Heart left ventricle (tissue), 16 donors: ENCODE measurements at regions not wholly inside any gene's neighbourhood (a gene's known extent, or its start where the extent isn't known, plus 50 kb on each side); places are given as distances from the start of the nearest gene placed in this dataset.
"Not testable (repeated sequence)": the region's sequence is repeated elsewhere in the genome, so short reads cannot be mapped to it uniquely, and the experiment has no call there.

ENCODE experiments used
- ATAC-seq, 4 donors: fragments of 200-7000 bp; cut with Tn5 transposase; one replicate each; pipeline ENCODE4 v1.9.1; 2020 to 2022; ENCODE audit warnings: moderate library complexity in 4 of 4, mild to moderate bottlenecking in 3 of 4, moderate number of reproducible peaks in 1 of 4
- DNase-seq, 5 donors: peaks; one replicate each; pipeline ENCODE4 v3.0.0-alpha.2; 2020
- H3K27ac ChIP-seq, 12 donors: fragments of 200-600 bp; sonication (generic) in 4 of 12; one replicate each; pipeline versions ENCODE4 v1.5.0 to v1.8.0; 2016 to 2022; ENCODE audit warnings: mild to moderate bottlenecking in 2 of 12
- H3K27me3 ChIP-seq, 9 donors: fragments of 200-600 bp; sonication (generic) in 2 of 9; one replicate each; pipeline versions ENCODE4 v1.5.1 to v1.8.0; 2016 to 2022; ENCODE audit warnings: mild to moderate bottlenecking in 3 of 9
- H3K36me3 ChIP-seq, 9 donors: fragments of 200-600 bp; sonication (generic) in 2 of 9; one replicate each; pipeline versions ENCODE4 v1.5.0 to v1.8.0; 2018 to 2022; ENCODE audit warnings: mild to moderate bottlenecking in 2 of 9
- H3K4me1 ChIP-seq, 12 donors: fragments of 200-600 bp; sonication (generic) in 4 of 12; one replicate each; pipeline versions ENCODE4 v1.5.0 to v1.8.0; 2016 to 2022; ENCODE audit warnings: mild to moderate bottlenecking in 3 of 12
- H3K4me3 ChIP-seq, 12 donors: fragments of 200-600 bp; sonication (generic) in 4 of 12; one replicate each; pipeline versions ENCODE4 v1.5.0 to v1.8.0; 2017 to 2022; ENCODE audit warnings: mild to moderate bottlenecking in 9 of 12, moderate library complexity in 4 of 12
- H3K9me3 ChIP-seq, 12 donors: fragments of 200-600 bp; sonication (generic) in 4 of 12; one replicate each; pipeline versions ENCODE4 v1.5.0 to v1.8.0; 2016 to 2022; ENCODE audit warnings: mild to moderate bottlenecking in 1 of 12
- POLR2A ChIP-seq, 2 donors: fragments of 450-650 bp; IDR thresholded peaks; one replicate each; pipeline ENCODE4 v1.6.1; 2017; ENCODE audit warnings: antibody characterized with exemption in 2 of 2, mild to moderate bottlenecking in 2 of 2, moderate library complexity in 2 of 2
- WGBS, 4 donors: extraction: QIAGEN DNeasy Blood & Tissue Kit in 2 of 4; methylation state at CpG; one replicate each; pipeline versions ENCODE4 v1.1.5 to v1.1.7; 2013 to 2018; 5-methylcytosine and 5-hydroxymethylcytosine counted together
- intact Hi-C, 10 donors: fragments of 100-400 bp; cut with DNase I; formaldehyde crosslinking; loops; one replicate each; pipeline versions ENCODE4 v1.11.1 to v1.14.2; 2022
- TF ChIP-seq, protein P1 (sequence below), 12 donors: fragments of 200-600 bp; sonication (generic) in 4 of 12; IDR thresholded peaks; one replicate each; pipeline versions ENCODE4 v1.5.0 to v1.8.0; 2018 to 2022; ENCODE audit warnings: antibody characterized with exemption in 12 of 12, mild to moderate bottlenecking in 5 of 12
- donor health status: ischemic (EF 13 %, LVEDD 7.1; RV severe dilation, severe dysfunction).
- donor health status: healthy with polysubstance abuse.
- donor health status: DM: no; HTN: yes; CAD: no.
- donor health status: DM: no; HTN: no; CAD: no.
- donor health status: ischemic (EF 25% LVEDD 6.9; RV normal size, moderate dysfunction).
- donor health status: ischemic (EF 25% LVEDD 5.7; RV mildly dilated, moderate dysfunction).
- donor health status: healthy.
- donor health status: DM: yes; HTN: yes; CAD: no.
- donor health status: ischemic (EF 35%, LVEDD 5.7; RV mildly dilated, moderate dysfunction).
- donor health status: nonischemic (EF 11% LVEDD 7.7; RV severe dilation, severe dysfunction).
- donor health status: DM: yes; HTN: yes; CAD: no.
- donor health status: PGD.
- donor health status: ischemic (EF 29% LVEDD 5.4; RV normal size, mild dysfunction).
- donor health status: nonischemic (EF 23%, LVEDD 6.1; RV moderate dilation, normal function).

DNA sequence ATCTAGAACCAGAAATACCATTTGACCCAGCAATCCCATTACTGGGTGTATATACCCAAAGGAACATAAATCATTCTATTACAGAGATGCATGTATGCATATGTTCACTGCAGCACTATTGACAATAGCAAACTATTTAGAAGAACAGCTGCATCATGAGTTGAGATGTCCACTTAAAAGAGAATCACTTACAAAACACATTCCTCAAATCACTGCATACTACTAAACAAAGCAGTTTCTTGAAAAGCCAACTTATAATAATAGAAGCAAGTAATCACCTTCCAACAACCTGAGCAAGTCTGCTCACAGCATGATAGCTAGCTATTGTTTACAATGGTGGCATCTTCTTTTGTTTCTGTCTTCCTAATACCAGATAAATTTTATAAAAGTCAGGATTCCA, 454.7 kb upstream of the ADAMTS9 start:
- TF ChIP-seq, protein P1, sequence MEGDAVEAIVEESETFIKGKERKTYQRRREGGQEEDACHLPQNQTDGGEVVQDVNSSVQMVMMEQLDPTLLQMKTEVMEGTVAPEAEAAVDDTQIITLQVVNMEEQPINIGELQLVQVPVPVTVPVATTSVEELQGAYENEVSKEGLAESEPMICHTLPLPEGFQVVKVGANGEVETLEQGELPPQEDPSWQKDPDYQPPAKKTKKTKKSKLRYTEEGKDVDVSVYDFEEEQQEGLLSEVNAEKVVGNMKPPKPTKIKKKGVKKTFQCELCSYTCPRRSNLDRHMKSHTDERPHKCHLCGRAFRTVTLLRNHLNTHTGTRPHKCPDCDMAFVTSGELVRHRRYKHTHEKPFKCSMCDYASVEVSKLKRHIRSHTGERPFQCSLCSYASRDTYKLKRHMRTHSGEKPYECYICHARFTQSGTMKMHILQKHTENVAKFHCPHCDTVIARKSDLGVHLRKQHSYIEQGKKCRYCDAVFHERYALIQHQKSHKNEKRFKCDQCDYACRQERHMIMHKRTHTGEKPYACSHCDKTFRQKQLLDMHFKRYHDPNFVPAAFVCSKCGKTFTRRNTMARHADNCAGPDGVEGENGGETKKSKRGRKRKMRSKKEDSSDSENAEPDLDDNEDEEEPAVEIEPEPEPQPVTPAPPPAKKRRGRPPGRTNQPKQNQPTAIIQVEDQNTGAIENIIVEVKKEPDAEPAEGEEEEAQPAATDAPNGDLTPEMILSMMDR (IDR thresholded peaks at IDR 0.05) = no peak
- no peak for TF ChIP-seq POLR2A (IDR thresholded peaks at IDR 0.05)
- ATAC-seq (no peak), DNase-seq (no peak)
- H3K36me3 ChIP-seq = no peaks in the 10 kb centered on the region
- no peak overlapping the region for H3K27ac ChIP-seq
- H3K27me3 ChIP-seq = no peaks in the 10 kb centered on the region
- intact Hi-C loops = no loop called here
- no peaks in the 10 kb centered on the region for H3K4me1 ChIP-seq
- no peaks in the 10 kb centered on the region for H3K9me3 ChIP-seq
- H3K4me3 ChIP-seq = no peak overlapping the region

DNA sequence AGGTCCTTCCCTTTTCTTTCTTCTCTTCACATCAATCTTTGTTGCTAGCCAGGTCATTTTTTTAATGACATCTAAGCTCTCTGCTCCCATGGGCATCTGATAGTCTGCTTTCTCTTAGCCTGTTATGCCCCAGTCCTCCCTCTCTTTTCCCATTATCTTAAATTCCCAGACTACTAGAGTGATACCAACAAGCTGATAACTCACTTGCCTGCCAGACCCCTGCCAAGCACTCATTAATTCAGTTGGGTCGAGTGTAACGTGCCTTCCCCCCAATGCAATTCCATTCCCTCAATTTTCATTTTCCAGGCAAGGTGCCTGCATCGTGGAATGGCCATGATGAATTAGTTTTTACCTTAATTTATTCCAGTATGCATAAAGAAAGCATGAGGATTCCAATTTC, 450.8 kb upstream of the ADAMTS9 start:
- Histone ChIP-seq H3K4me1 (peaks cover 0 to 2% (median 0%) of the 10 kb centered on the region in 12 donors), H3K27me3 (no peaks in the 10 kb centered on the region), H3K36me3 (no peaks in the 10 kb centered on the region), H3K27ac (no peak overlapping the region), H3K4me3 (no peak overlapping the region), H3K9me3 (no peaks in the 10 kb centered on the region)
- ATAC-seq (no peak), DNase-seq (no peak)
- TF ChIP-seq POLR2A (IDR thresholded peaks at IDR 0.05) = no peak
- TF ChIP-seq, protein P1 (IDR thresholded peaks at IDR 0.05) = no peak
- WGBS, 4 donors = 74 to 88% (median 79%) methylated on average over 3 of the region's 3 CpGs
- intact Hi-C loops = no loop called here

- ATAC-seq = peak in 1 of 4 donors; percentile 38
- H3K4me3 ChIP-seq, H3K27me3 ChIP-seq, H3K4me1 ChIP-seq, DNase-seq, H3K36me3 ChIP-seq, H3K9me3 ChIP-seq, H3K27ac ChIP-seq, intact Hi-C loops: not testable (repeated sequence)
- WGBS, 4 donors = 29 to 42% (median 36%) methylated on average over 3 of the region's 3 CpGs
Measured at GRCh38 chr3:65133752-65134151, 446.0 kb upstream of the ADAMTS9 start.

DNA sequence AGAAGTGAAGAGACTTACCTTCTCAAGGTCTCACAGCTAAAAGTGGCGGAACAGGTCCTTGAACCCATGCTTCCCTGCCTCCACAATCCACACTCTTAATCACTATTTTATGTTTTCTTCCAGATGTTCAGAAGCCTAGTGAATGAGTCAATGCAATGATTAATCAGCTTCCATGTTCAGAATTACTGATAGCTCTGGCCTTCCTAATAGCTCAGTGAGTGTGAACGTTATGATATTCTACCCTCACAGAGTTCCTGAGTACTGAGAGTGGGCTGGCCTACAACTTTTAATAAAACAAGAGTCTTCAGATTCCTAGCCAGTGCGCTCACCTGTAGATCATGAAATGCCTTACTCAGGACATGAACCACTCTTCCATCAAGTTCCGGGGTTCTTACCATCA, 443.0 kb upstream of the ADAMTS9 start:
- 92 to 100% (median 97%) methylated on average over 4 of the region's 4 CpGs for WGBS, 4 donors

DNA sequence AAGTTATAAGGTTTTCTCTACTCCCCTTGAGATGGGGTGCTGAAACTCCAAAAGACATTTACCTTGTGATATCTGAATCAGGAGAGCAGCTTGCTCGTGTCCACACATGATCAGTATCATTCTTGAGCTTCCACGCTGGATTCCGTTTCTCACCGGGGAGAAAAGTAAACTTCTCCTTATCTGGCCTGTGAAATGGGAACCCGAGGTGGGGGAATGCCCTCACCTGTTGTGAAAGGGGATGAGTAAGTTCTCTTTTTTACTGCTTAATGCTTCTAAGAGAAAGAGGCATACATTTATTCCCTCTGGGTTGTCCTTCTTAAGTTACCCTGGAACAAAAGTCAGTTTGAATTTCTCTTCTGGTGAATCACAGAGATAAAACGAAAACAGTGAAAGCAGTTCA, 440.5 kb upstream of the ADAMTS9 start:
- H3K27ac ChIP-seq = no peak overlapping the region
- H3K36me3 ChIP-seq = no peaks in the 10 kb centered on the region
- no peak overlapping the region for H3K4me3 ChIP-seq
- H3K4me1 ChIP-seq = no peaks in the 10 kb centered on the region
- no peak for TF ChIP-seq POLR2A (IDR thresholded peaks at IDR 0.05)
- TF ChIP-seq, protein P1 (IDR thresholded peaks at IDR 0.05) = no peak
- intact Hi-C loops = no loop called here
- ATAC-seq = no peak
- no peak for DNase-seq
- WGBS, 4 donors = 64 to 76% (median 70%) methylated on average over 6 of the region's 6 CpGs
- H3K9me3 ChIP-seq = no peaks in the 10 kb centered on the region
- no peaks in the 10 kb centered on the region for H3K27me3 ChIP-seq

More for the DNA sequence above, 443.0 kb upstream of the ADAMTS9 start:
- no peaks in the 10 kb centered on the region for H3K27me3 ChIP-seq
- DNase-seq (no peak), ATAC-seq (no peak)
- H3K4me1 ChIP-seq = peaks cover 0 to 4% (median 0%) of the 10 kb centered on the region in 12 donors
- H3K27ac ChIP-seq = no peak overlapping the region
- H3K36me3 ChIP-seq = no peaks in the 10 kb centered on the region
- TF ChIP-seq POLR2A (IDR thresholded peaks at IDR 0.05) = no peak
- TF ChIP-seq, protein P1 (IDR thresholded peaks at IDR 0.05) = no peak
- intact Hi-C loops = no loop called here
- no peak overlapping the region for H3K4me3 ChIP-seq
- no peaks in the 10 kb centered on the region for H3K9me3 ChIP-seq
